NB4 (cell line): ENCODE measurements at regions not wholly inside any gene's neighbourhood (a gene's known extent, or its start where the extent isn't known, plus 50 kb on each side); places are given as distances from the start of the nearest gene placed in this dataset.
"Not testable (repeated sequence)": the region's sequence is repeated elsewhere in the genome, so short reads cannot be mapped to it uniquely, and the experiment has no call there.

ENCODE experiments used
- DNase-seq: peaks from one replicate; pipeline ENCODE4 v3.0.0; 2010; ENCODE audit warnings: low read depth
- H3K4me3 ChIP-seq: one replicate; pipeline ENCODE4 v1.5.1; 2011; ENCODE audit warnings: mild to moderate bottlenecking, low read depth, low read length, moderate library complexity
- CTCF ChIP-seq: IDR thresholded peaks from one replicate; pipeline ENCODE4 v1.5.1; 2012; ENCODE audit warnings: low read depth, low read length
- MAX ChIP-seq: IDR thresholded peaks from 2 replicates; pipeline ENCODE4 v1.6.1; 2011; ENCODE audit warnings: low read depth, low read length
- MYC ChIP-seq: IDR thresholded peaks from 2 replicates; pipeline ENCODE4 v1.6.1; 2011; ENCODE audit warnings: low read depth, low read length
- POLR2A ChIP-seq: IDR thresholded peaks from 2 replicates; pipeline ENCODE4 v1.6.1; 2011; ENCODE audit warnings: mild to moderate bottlenecking; ENCODE audit not compliant: insufficient read length; ENCODE audit errors: extremely low read depth

- no peak for DNase-seq
- no peak overlapping the region for H3K4me3 ChIP-seq
- no peak for TF ChIP-seq MYC
Measured at GRCh38 chrX:44765556-44765955, 78.3 kb upstream of the DUSP21 start.

- DNase-seq = no peak
- no peak overlapping the region for H3K4me3 ChIP-seq
- no peak for TF ChIP-seq POLR2A
- TF ChIP-seq CTCF = no peak
- no peak for TF ChIP-seq MAX
- TF ChIP-seq MYC = no peak
Measured at GRCh38 chrX:44747969-44748368, 95.9 kb upstream of the DUSP21 start.

- peak; percentile 66 for DNase-seq
- H3K4me3 ChIP-seq = no peak overlapping the region
- no peak for TF ChIP-seq MYC
- TF ChIP-seq MAX = no peak
- no peak for TF ChIP-seq POLR2A
Measured at GRCh38 chrX:44747317-44747716, 96.5 kb upstream of the DUSP21 start.

- TF ChIP-seq MYC (no peak), CTCF (no peak), POLR2A (no peak), MAX (no peak)
- no peak overlapping the region for H3K4me3 ChIP-seq
- no peak for DNase-seq
Measured at GRCh38 chrX:44744799-44745198, 99.0 kb upstream of the DUSP21 start.

- no peak overlapping the region for H3K4me3 ChIP-seq
- no peak for TF ChIP-seq MYC
- no peak for TF ChIP-seq CTCF
- no peak for TF ChIP-seq POLR2A
- TF ChIP-seq MAX = no peak
- DNase-seq = no peak
Measured at GRCh38 chrX:44742480-44743155, 101.2 kb upstream of the DUSP21 start.

- not testable (repeated sequence) for DNase-seq, H3K4me3 ChIP-seq
Measured at GRCh38 chrX:44741859-44742258, 102.0 kb upstream of the DUSP21 start.

GRCh38 chrX:44741458-44741857, 102.4 kb upstream of the DUSP21 start:
- not testable (repeated sequence) for DNase-seq, H3K4me3 ChIP-seq

- DNase-seq = no peak
- H3K4me3 ChIP-seq = no peak overlapping the region
- TF ChIP-seq CTCF (no peak), MAX (no peak), POLR2A (no peak), MYC (no peak)
Measured at GRCh38 chrX:44735498-44735897, 108.3 kb upstream of the DUSP21 start.
